ENCODE measurements at regions not wholly inside any gene's neighbourhood (a gene's known extent, or its start where the extent isn't known, plus 50 kb on each side); places are given as distances from the start of the nearest gene placed in this dataset.

DNA sequence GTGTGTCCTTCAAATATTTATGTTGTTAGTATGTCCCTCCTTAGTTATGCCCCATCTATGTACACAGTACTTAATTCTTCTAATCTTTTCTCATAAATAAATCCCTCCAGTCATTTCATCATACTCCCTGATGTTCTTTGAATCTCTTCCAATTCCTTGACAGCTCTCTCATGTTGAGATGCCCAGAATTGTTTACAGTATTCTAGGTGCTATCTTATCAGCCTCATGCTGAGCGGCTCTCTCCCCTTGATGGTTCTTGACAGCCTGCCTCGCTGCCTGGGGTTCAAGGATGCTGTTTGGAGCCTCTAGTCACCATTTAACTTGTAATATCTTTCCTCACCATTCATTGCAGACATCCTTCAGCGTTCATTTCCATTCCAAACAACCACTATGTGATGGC lies 799.2 kb downstream of the BRINP1 start:
- DNase-seq (ENCODE audit: low read depth), result no peak
- H3K4me3 ChIP-seq (ENCODE audit: low read length), result no peak overlapping the region
- TF ChIP-seq, protein P1, sequence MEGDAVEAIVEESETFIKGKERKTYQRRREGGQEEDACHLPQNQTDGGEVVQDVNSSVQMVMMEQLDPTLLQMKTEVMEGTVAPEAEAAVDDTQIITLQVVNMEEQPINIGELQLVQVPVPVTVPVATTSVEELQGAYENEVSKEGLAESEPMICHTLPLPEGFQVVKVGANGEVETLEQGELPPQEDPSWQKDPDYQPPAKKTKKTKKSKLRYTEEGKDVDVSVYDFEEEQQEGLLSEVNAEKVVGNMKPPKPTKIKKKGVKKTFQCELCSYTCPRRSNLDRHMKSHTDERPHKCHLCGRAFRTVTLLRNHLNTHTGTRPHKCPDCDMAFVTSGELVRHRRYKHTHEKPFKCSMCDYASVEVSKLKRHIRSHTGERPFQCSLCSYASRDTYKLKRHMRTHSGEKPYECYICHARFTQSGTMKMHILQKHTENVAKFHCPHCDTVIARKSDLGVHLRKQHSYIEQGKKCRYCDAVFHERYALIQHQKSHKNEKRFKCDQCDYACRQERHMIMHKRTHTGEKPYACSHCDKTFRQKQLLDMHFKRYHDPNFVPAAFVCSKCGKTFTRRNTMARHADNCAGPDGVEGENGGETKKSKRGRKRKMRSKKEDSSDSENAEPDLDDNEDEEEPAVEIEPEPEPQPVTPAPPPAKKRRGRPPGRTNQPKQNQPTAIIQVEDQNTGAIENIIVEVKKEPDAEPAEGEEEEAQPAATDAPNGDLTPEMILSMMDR (conservative IDR thresholded peaks at IDR 0.05; ENCODE audit: low read length), result no peak

DNA sequence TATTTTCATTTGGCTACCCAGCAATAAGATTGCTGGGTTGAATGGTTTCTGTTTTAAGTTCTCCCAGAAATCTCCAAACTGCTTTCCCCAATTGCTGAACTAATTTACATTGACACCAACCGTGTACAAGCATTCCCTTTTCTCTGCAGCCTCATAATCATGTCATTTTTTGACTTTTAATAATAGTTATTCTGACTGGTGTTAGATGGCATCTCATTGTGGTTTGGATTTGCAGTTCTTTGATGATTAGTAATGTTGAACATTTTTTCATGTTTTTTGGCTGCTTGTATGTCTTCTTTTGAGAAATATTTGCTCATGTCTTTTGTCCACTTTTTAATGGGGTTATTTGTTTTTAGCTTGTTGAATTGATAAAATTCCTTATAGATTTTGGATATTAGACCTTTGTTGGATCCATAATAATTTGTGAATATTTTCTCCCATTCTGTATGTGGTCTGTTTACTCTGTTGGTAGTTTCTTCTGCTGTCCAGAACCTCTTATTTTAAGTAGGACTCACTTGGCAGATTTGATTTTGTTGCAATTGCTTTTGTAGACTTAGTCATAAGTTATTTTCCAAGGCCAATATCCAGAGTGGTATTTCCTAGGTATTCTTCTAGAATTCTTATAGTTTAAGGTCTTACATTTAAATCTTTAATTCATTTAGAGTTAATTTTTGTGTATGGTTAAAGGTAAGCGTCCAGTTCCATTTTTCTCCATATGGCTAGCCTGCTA lies 793.7 kb downstream of the BRINP1 start:
- DNase-seq (ENCODE audit: low read depth), result peak; percentile 66
- TF ChIP-seq, protein P1 (conservative IDR thresholded peaks at IDR 0.05; ENCODE audit: low read length), result no peak
- no peak overlapping the region for H3K4me3 ChIP-seq (ENCODE audit: low read length)

DNA sequence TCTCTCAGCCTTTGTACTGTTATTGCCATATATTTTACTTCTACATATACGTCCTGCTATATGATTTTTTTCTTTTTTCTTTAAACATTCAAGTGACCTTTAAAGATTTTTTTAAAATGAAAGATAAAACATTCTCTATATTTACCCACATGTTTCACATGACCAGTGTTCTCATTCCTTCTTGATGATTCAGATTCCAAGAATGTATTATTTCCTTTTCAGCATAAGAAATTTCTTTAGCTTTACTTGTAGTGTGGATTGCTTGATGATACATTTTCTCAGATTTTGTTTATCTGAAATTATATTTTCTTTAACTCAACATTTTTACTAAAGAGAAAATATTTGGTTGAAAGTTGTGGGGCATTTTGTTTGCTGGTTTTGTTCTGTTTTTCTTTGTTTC lies 792.1 kb downstream of the BRINP1 start:
- DNase-seq (ENCODE audit: low read depth), result peak; percentile 81
- TF ChIP-seq, protein P1 (conservative IDR thresholded peaks at IDR 0.05; ENCODE audit: low read length), result no peak
- H3K4me3 ChIP-seq (ENCODE audit: low read length), result no peak overlapping the region

DNA sequence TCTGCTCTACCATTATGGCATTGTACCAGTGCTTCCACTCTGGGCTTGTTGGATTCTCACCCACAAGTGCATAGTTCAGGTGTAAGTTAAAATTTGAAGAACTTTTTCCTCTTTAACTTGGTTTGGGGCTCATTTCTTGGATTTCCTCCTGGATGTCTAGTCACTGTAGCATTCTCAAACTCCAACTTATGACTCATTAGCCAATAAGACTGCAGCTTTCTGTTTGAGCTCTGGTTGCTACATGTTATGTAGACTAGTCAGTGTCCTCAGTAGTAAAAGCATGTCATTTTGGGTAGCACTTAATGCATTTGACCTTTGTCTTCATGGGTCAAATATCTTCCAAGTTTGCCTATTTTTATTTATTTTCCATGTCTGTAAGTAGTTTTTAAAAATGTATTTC lies 790.8 kb downstream of the BRINP1 start:
- H3K4me3 ChIP-seq (ENCODE audit: low read length), result no peak overlapping the region

DNA sequence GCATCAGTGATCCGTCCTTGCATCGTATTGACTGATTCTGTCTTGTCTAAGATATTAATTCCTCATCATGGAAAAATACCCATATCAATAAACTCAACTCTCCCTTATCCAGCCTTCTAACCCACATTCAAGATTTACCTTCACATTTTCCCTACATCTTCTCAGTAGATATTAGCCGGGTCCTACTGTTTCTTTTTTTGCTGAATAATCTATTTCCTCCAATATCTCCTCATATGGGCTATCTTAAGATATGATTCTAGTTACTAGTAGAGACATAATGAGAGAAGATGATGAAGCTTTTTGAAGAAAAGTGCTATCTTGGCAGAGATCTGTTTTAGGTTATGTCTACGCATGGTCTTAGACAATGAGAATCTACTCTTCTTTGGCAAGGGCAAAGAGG lies 785.8 kb downstream of the BRINP1 start:
- TF ChIP-seq, protein P1 (conservative IDR thresholded peaks at IDR 0.05; ENCODE audit: low read length), result no peak
- no peak for DNase-seq (ENCODE audit: low read depth)
- H3K4me3 ChIP-seq (ENCODE audit: low read length), result no peak overlapping the region

More for the DNA sequence above, 790.8 kb downstream of the BRINP1 start:
- TF ChIP-seq, protein P1 (conservative IDR thresholded peaks at IDR 0.05; ENCODE audit: low read length), result no peak
- DNase-seq (ENCODE audit: low read depth), result peak; percentile 77

GRCh38 chr9:118586978-118587377 lies 782.3 kb downstream of the BRINP1 start:
- TF ChIP-seq, protein P1 (conservative IDR thresholded peaks at IDR 0.05; ENCODE audit: low read length), result no peak
- no peak for DNase-seq (ENCODE audit: low read depth)
- no peak overlapping the region for H3K4me3 ChIP-seq (ENCODE audit: low read length)

- H3K4me3 ChIP-seq (ENCODE audit: low read length), result no peak overlapping the region
- TF ChIP-seq, protein P1 (conservative IDR thresholded peaks at IDR 0.05; ENCODE audit: low read length), result no peak
Observed at GRCh38 chr9:118594428-118594827, 774.8 kb downstream of the BRINP1 start.

More at GRCh38 chr9:118594428-118594827, 774.8 kb downstream of the BRINP1 start:
- no peak for DNase-seq (ENCODE audit: low read depth)

Measured in AG10803 (cell line).